Naive thymus-derived CD4-positive, alpha-beta T cell (primary cell): ENCODE measurements at regions not wholly inside any gene's neighbourhood (a gene's known extent, or its start where the extent isn't known, plus 50 kb on each side); places are given as distances from the start of the nearest gene placed in this dataset.

Experiments
- ATAC-seq: fragments of 150-1000 bp; cut with Tn5 transposase; 2 replicates; pipeline ENCODE4 v1.10.0; 2021; ENCODE audit warnings: mild to moderate bottlenecking, moderate library complexity
- CTCF ChIA-PET: fragments of 350-600 bp; sonication (Branson Sonifier 250); formaldehyde crosslinking; loops from one replicate; lab custom pipeline; 2021; ENCODE audit warnings: antibody characterized with exemption; lab: Charles Lee
- POLR2A ChIA-PET: fragments of 350-600 bp; sonication (Branson Sonifier 250); formaldehyde crosslinking; loops from one replicate; lab custom pipeline; 2021; ENCODE audit warnings: antibody characterized with exemption, inconsistent platforms; lab: Charles Lee
- DNase-seq, 9 donors: peaks; one replicate each; pipeline versions ENCODE4 v3.0.0 to v3.0.0-alpha.2; 2020 to 2022; ENCODE audit warnings: mixed read lengths in 1 of 9
- H3K27ac ChIP-seq: one replicate; pipeline ENCODE4 v1.7.0; 2013; ENCODE audit warnings: mild to moderate bottlenecking, low read depth, low read length, moderate library complexity
- H3K27me3 ChIP-seq, 2 donors: one replicate each; pipeline ENCODE4 v1.7.0; 2013; ENCODE audit warnings: low read length in 2 of 2, mild to moderate bottlenecking in 2 of 2, moderate library complexity in 2 of 2; ENCODE audit not compliant: control insufficient read depth in 2 of 2, insufficient read depth in 2 of 2
- H3K36me3 ChIP-seq, 3 experiments: 1 replicate in 2 of 3; 2 replicates in 1 of 3; pipeline ENCODE4 v1.7.0; 2013; ENCODE audit warnings: low read length in 3 of 3, mild to moderate bottlenecking in 3 of 3, moderate library complexity in 1 of 3; ENCODE audit not compliant: insufficient read depth in 3 of 3, control insufficient read depth in 2 of 3
- H3K4me1 ChIP-seq, 2 donors: one replicate each; pipeline ENCODE4 v1.7.0; 2013; ENCODE audit warnings: low read length in 2 of 2, mild to moderate bottlenecking in 2 of 2, moderate library complexity in 1 of 2; ENCODE audit not compliant: control insufficient read depth in 2 of 2, insufficient read depth in 2 of 2
- H3K4me3 ChIP-seq: 2 replicates; pipeline ENCODE4 v1.7.0; 2013; ENCODE audit warnings: mild to moderate bottlenecking, low read length
- H3K9me3 ChIP-seq, 3 experiments: 1 replicate in 2 of 3; 2 replicates in 1 of 3; pipeline ENCODE4 v1.7.0; 2013; ENCODE audit warnings: low read length in 3 of 3; ENCODE audit not compliant: control insufficient read depth in 2 of 3
- H3K27ac Mint-ChIP-seq, 9 donors: one replicate each; pipeline ENCODE4 v1.8.0; 2020 to 2022; ENCODE audit warnings: mixed read lengths in 9 of 9, mild to moderate bottlenecking in 8 of 9, moderate library complexity in 5 of 9, inconsistent platforms in 2 of 9
- H3K27me3 Mint-ChIP-seq, 5 donors: one replicate each; pipeline ENCODE4 v1.8.0; 2021 to 2022; ENCODE audit warnings: mixed read lengths in 5 of 5, mild to moderate bottlenecking in 1 of 5
- H3K36me3 Mint-ChIP-seq, 5 donors: one replicate each; pipeline ENCODE4 v1.8.0; 2020 to 2022; ENCODE audit warnings: mixed read lengths in 5 of 5, mild to moderate bottlenecking in 3 of 5, inconsistent platforms in 1 of 5
- H3K4me1 Mint-ChIP-seq, 7 donors: one replicate each; pipeline ENCODE4 v1.8.0; 2020 to 2022; ENCODE audit warnings: mixed read lengths in 7 of 7, mild to moderate bottlenecking in 3 of 7, inconsistent platforms in 1 of 7
- H3K4me3 Mint-ChIP-seq, 10 donors: one replicate each; pipeline ENCODE4 v1.8.0; 2020 to 2022; ENCODE audit warnings: mild to moderate bottlenecking in 10 of 10, mixed read lengths in 10 of 10, moderate library complexity in 6 of 10, inconsistent platforms in 2 of 10
- H3K9me3 Mint-ChIP-seq, 11 donors: one replicate each; pipeline ENCODE4 v1.8.0; 2020 to 2022; ENCODE audit warnings: mixed read lengths in 11 of 11, mild to moderate bottlenecking in 4 of 11, inconsistent platforms in 1 of 11, moderate library complexity in 1 of 11
- intact Hi-C, 2 donors: fragments of 100-400 bp; cut with micrococcal nuclease; formaldehyde crosslinking; loops; one replicate each; pipeline ENCODE4 v1.15.1; 2023

DNA sequence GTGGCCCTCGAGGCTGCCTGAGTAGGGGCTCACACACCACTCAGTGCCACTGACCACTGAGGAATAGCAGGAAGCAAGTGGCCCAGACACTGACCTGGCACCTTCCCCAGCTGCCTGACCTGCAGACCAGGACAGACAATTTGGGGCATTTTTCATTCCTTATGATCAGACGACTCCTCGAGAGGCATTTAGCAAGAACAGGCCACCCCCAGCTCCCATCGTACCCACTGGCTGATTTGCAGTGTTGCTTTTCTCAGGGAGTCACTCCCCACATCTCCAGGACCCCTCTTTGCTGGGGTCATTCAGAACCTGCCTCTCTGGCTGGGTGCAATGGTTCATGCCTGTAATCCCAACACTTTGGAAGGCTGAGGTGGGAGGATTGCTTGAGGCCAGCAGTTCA, 185.7 kb downstream of the HAUS1 start:
- DNase-seq (no peak), ATAC-seq (no peak)
- Mint-ChIP-seq H3K27ac (no peak overlapping the region), H3K27me3 (no peaks in the 10 kb centered on the region), H3K4me1 (peaks cover 0 to 3% (median 0%) of the 10 kb centered on the region in 7 donors), H3K36me3 (peaks cover 0 to 3% (median 0%) of the 10 kb centered on the region in 5 donors), H3K9me3 (peaks cover 0 to under 1% (median 0%) of the 10 kb centered on the region in 11 donors), H3K4me3 (no peak overlapping the region)
- H3K4me3 ChIP-seq = no peak overlapping the region
- H3K9me3 ChIP-seq = no peaks in the 10 kb centered on the region
- H3K27me3 ChIP-seq = no peaks in the 10 kb centered on the region
- no peak overlapping the region for H3K27ac ChIP-seq
- H3K4me1 ChIP-seq = no peaks in the 10 kb centered on the region
- POLR2A ChIA-PET = no interaction called here
- CTCF ChIA-PET = no interaction called here
- intact Hi-C loops = no loop called here
- H3K36me3 ChIP-seq = no peaks in the 10 kb centered on the region

DNA sequence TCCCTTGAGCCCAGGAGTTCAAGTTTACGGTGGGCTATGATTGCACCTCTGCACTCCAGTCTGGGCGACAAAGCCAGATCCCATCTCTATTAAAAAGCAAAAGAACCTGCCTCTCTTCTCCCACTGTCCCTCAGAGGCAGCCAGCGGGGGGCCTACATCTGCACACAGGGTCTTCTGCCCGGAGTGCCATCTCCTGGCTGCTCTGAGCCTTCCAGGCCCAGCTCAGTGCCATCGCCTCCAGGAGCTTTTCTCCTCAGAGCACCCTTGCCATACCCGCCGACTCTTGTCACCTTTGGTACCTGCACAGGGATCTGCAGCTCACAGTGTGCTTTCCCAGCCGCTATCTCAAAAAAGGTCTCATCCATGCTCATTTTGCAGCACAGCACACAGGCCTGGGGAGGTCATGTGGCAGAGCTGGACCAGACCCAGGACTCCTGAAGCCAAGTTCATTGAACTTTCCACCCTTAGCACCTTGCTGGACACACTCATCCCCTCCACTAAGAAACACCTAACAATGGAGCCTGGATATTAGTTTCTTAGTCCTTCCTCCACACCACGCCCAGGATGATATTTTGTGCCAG, 186.3 kb downstream of the HAUS1 start:
- DNase-seq (no peak), ATAC-seq (no peak)
- no peaks in the 10 kb centered on the region for H3K9me3 ChIP-seq
- no peak overlapping the region for H3K4me3 Mint-ChIP-seq
- intact Hi-C loops = loop anchor here in 1 of 2 donors (1.0 kb wide), 1 partner anchor 117 kb away; no protein-coding TSS in a partner anchor
- peaks cover 0 to 6% (median 0%) of the 10 kb centered on the region in 7 donors for H3K4me1 Mint-ChIP-seq
- H3K36me3 Mint-ChIP-seq = peaks cover 0 to 3% (median 0%) of the 10 kb centered on the region in 5 donors
- H3K27ac Mint-ChIP-seq = peak overlapping the region in 1 of 9 donors; percentile 81
- H3K4me3 ChIP-seq = no peak overlapping the region
- H3K9me3 Mint-ChIP-seq = peaks cover 0 to 2% (median 0%) of the 10 kb centered on the region in 11 donors
- H3K36me3 ChIP-seq = no peaks in the 10 kb centered on the region
- no peaks in the 10 kb centered on the region for H3K4me1 ChIP-seq
- ChIA-PET CTCF (no interaction called here), POLR2A (no interaction called here)
- no peaks in the 10 kb centered on the region for H3K27me3 ChIP-seq
- H3K27ac ChIP-seq = no peak overlapping the region
- no peaks in the 10 kb centered on the region for H3K27me3 Mint-ChIP-seq

DNA sequence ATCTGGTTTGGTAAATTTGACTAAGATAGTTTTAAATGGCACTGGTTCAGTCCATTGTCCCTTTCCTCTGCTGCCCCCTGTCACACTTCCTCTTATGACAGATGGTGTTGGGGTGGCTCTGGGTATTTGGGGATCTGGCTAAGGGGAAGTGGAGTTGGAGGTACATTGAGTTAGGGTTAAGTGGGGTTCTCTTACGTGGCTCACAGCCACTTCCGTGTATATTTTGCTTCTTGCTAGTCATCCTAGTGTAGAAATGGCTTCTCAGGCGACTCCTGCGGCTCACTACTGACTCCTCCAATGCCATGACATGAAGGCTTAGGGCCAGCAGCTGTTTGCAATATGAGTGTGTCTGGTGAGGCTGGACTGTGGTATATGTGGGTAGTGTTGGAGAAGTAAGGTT, 187.0 kb downstream of the HAUS1 start:
- H3K27ac Mint-ChIP-seq = no peak overlapping the region
- H3K36me3 ChIP-seq = no peaks in the 10 kb centered on the region
- ATAC-seq = peak; percentile 69
- peaks cover 0 to 3% (median 0%) of the 10 kb centered on the region in 11 donors for H3K9me3 Mint-ChIP-seq
- H3K4me3 ChIP-seq = no peak overlapping the region
- no peak overlapping the region for H3K4me3 Mint-ChIP-seq
- ChIA-PET POLR2A (no interaction called here), CTCF (no interaction called here)
- no peaks in the 10 kb centered on the region for H3K9me3 ChIP-seq
- intact Hi-C loops = loop anchor here in 1 of 2 donors (1.0 kb wide), 1 partner anchor 118 kb away; no protein-coding TSS in a partner anchor
- no peaks in the 10 kb centered on the region for H3K27me3 Mint-ChIP-seq
- H3K36me3 Mint-ChIP-seq = peaks cover 0 to 3% (median 0%) of the 10 kb centered on the region in 5 donors
- peaks cover 0 to 6% (median 0%) of the 10 kb centered on the region in 7 donors for H3K4me1 Mint-ChIP-seq
- DNase-seq = no peak
- H3K27ac ChIP-seq = no peak overlapping the region
- H3K27me3 ChIP-seq = no peaks in the 10 kb centered on the region
- no peaks in the 10 kb centered on the region for H3K4me1 ChIP-seq

DNA sequence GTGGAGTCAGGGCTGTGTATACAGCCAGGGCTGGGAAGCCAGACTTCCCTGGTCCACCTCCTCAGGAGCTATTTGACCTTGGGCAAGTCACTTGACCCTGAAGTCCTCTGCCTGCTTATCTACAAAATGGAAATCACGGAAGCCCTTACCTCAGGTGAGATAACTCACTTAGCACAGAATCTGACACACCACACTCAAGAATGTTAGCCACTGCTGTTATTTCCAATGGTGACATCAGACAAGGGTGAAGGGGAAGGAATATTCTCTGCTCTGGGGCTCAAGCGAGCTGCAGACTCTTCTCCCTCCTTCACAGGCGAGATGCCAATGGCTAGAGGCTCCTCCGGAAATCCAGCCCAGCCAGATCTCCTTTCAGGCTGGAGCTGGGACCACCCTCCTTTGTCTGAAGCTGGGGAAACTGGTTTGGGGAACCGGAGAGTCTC, 189.6 kb downstream of the HAUS1 start:
- ATAC-seq (no peak), DNase-seq (no peak)
- H3K27me3 ChIP-seq = no peaks in the 10 kb centered on the region
- POLR2A ChIA-PET = no interaction called here
- H3K36me3 ChIP-seq = no peaks in the 10 kb centered on the region
- H3K9me3 Mint-ChIP-seq = peaks cover 0 to 3% (median 0%) of the 10 kb centered on the region in 11 donors
- H3K27ac ChIP-seq = no peak overlapping the region
- H3K9me3 ChIP-seq = no peaks in the 10 kb centered on the region
- no peaks in the 10 kb centered on the region for H3K4me1 ChIP-seq
- CTCF ChIA-PET = no interaction called here
- H3K27me3 Mint-ChIP-seq = no peaks in the 10 kb centered on the region
- no peak overlapping the region for H3K27ac Mint-ChIP-seq
- peaks cover 0 to 14% (median 0%) of the 10 kb centered on the region in 7 donors for H3K4me1 Mint-ChIP-seq
- H3K4me3 ChIP-seq = no peak overlapping the region
- peaks cover 0 to 3% (median 0%) of the 10 kb centered on the region in 5 donors for H3K36me3 Mint-ChIP-seq
- intact Hi-C loops = no loop called here
- H3K4me3 Mint-ChIP-seq = no peak overlapping the region

DNA sequence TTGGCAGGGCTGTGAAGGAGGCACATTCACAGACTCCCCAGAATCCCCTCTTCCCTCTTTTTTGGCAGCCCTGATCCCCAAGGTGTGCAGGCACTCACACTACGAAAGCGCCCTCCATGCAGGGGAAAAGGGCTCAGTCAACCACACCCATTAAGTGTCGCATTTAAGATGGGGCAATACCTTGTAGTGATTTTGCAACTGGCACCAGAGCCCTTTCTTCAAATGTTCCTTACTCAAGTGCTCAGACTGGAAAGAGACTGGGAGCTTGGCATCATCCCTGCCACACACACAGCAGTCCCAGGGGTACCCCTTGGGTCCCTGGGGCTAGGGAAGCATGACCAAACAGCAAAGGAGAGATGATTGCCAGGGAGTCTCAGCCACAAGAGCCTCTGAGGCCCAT, 190.1 kb downstream of the HAUS1 start:
- Mint-ChIP-seq H3K36me3 (peaks cover 0 to 3% (median 0%) of the 10 kb centered on the region in 5 donors), H3K4me1 (peaks cover 0 to 14% (median 0%) of the 10 kb centered on the region in 7 donors), H3K9me3 (peaks cover 0 to 3% (median 0%) of the 10 kb centered on the region in 11 donors), H3K27ac (no peak overlapping the region), H3K27me3 (peaks cover 0 to 4% (median 0%) of the 10 kb centered on the region in 5 donors), H3K4me3 (no peak overlapping the region)
- no peak overlapping the region for H3K27ac ChIP-seq
- intact Hi-C loops = no loop called here
- H3K27me3 ChIP-seq = no peaks in the 10 kb centered on the region
- POLR2A ChIA-PET = no interaction called here
- CTCF ChIA-PET = no interaction called here
- H3K9me3 ChIP-seq = no peaks in the 10 kb centered on the region
- ATAC-seq (no peak), DNase-seq (no peak)
- H3K4me1 ChIP-seq = no peaks in the 10 kb centered on the region
- no peaks in the 10 kb centered on the region for H3K36me3 ChIP-seq
- H3K4me3 ChIP-seq = no peak overlapping the region

DNA sequence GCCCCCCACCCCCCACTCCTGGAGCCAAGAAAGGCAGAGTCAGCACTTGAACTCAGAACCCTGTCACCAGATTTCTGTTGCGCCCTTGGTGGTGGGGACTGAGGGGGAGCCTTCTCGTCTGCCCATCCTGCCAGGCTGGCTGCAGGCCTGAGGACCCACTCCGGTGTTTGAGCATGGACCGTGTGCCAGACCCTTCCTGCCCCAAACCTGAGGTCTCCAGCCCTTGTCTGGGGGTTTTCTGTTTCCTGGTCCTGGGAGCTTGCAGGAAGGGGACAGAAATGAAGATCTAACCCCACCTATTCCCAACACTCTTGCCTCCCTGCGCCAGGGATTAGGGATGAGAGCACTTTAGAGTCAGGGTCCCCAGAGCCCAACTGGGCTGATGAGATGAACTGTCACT, 190.6 kb downstream of the HAUS1 start:
- no peak overlapping the region for H3K4me3 ChIP-seq
- no peaks in the 10 kb centered on the region for H3K27me3 ChIP-seq
- no peaks in the 10 kb centered on the region for H3K4me1 ChIP-seq
- Mint-ChIP-seq H3K4me3 (no peak overlapping the region), H3K9me3 (peaks cover 0 to 3% (median 0%) of the 10 kb centered on the region in 11 donors), H3K4me1 (peaks cover 0 to 14% (median 0%) of the 10 kb centered on the region in 7 donors), H3K36me3 (peaks cover 0 to 3% (median 0%) of the 10 kb centered on the region in 5 donors), H3K27ac (no peak overlapping the region), H3K27me3 (peaks cover 0 to 7% (median 0%) of the 10 kb centered on the region in 5 donors)
- no peak overlapping the region for H3K27ac ChIP-seq
- ChIA-PET POLR2A (no interaction called here), CTCF (no interaction called here)
- intact Hi-C loops = no loop called here
- DNase-seq (no peak), ATAC-seq (no peak)
- no peaks in the 10 kb centered on the region for H3K36me3 ChIP-seq
- H3K9me3 ChIP-seq = no peaks in the 10 kb centered on the region

DNA sequence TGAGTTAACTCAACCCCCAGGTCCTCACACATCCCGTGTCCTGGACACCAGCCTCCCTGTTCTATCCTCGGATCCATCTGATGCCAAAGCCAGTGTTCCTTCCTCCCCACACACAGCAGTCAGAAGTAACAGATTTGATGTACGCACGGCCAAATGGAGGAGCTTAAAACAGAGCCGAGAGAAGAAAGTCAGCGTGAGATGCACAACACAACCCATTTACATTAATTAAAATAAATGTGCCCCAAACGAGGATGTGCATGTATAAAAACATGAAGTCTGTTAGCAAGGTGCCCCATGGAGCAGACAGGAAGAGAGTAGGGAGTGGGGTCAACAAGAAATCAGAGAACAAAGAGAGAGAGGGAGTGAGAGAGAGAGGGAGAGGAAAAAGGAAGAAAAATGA, 191.2 kb downstream of the HAUS1 start:
- no peak overlapping the region for H3K27ac ChIP-seq
- ChIA-PET POLR2A (no interaction called here), CTCF (no interaction called here)
- Mint-ChIP-seq H3K27me3 (peaks cover 0 to 7% (median 0%) of the 10 kb centered on the region in 5 donors), H3K4me3 (peak overlapping the region in 1 of 10 donors; percentile 6), H3K36me3 (peaks cover 0 to 3% (median 0%) of the 10 kb centered on the region in 5 donors), H3K4me1 (peaks cover 0 to 14% (median 0%) of the 10 kb centered on the region in 7 donors), H3K27ac (peak overlapping the region in 1 of 9 donors; percentile 18), H3K9me3 (peaks cover 0 to 3% (median 0%) of the 10 kb centered on the region in 11 donors)
- H3K9me3 ChIP-seq = no peaks in the 10 kb centered on the region
- DNase-seq = no peak
- no peak for ATAC-seq
- no peak overlapping the region for H3K4me3 ChIP-seq
- no peaks in the 10 kb centered on the region for H3K4me1 ChIP-seq
- no peaks in the 10 kb centered on the region for H3K27me3 ChIP-seq
- H3K36me3 ChIP-seq = no peaks in the 10 kb centered on the region
- intact Hi-C loops = no loop called here
